ENCODE measurements at regions not wholly inside any gene's neighbourhood (a gene's known extent, or its start where the extent isn't known, plus 50 kb on each side); places are given as distances from the start of the nearest gene placed in this dataset.
A peak's percentile ranks its signal among the peaks of the same experiment; 100 is the strongest.

DNA sequence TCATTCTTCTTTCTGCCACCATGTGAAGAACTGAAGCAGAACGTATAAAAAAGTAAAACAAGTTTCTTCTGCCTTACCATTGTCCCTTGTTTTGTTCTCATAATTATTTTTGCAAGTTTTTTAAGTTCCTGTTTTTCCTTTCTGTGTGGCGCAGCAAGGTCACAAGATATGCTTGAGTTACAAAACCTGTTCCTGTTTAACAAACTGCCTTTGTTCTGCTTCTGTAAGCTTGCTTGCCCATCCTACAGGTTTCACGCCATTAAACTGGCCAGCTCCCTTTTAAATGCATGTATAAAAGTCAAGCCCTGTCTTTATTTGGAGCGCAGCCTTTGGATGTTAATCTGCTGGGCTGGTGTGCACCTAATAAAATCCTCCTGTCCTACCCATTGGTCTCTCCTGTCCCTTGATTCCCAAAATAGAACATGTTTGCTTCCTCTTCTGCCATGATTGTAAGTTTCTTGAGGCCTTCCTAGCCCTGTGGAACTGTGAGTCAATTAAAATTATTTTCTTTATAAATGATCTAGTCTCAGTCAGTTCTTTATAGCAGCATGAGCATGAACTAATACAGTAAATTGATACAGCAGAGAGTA lies 1115.4 kb downstream of the SLITRK1 start:
- no peak for FAIRE-seq

DNA sequence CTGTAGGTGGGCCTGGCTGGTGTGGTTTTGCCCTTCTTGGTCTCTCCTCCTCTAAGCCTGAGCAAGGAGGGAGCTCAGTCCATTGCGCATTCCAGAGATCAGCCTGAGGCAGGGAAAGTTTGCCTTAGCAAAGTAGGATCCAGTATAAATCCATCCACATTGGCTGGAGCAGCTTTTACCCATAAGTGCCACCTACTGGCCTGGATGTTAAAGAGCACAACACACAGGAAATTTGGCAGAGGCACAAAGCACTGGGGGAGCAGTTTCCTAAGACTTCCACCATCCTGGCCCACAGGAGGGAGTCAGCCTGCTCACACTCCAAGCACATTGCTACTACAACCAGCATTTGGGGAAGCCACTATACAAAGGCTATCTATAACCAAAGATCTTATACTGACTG lies 1124.2 kb downstream of the SLITRK1 start:
- no peak for FAIRE-seq

- no peak for FAIRE-seq
Observed at GRCh38 chr13:82751206-82751605, 1131.1 kb downstream of the SLITRK1 start.

DNA sequence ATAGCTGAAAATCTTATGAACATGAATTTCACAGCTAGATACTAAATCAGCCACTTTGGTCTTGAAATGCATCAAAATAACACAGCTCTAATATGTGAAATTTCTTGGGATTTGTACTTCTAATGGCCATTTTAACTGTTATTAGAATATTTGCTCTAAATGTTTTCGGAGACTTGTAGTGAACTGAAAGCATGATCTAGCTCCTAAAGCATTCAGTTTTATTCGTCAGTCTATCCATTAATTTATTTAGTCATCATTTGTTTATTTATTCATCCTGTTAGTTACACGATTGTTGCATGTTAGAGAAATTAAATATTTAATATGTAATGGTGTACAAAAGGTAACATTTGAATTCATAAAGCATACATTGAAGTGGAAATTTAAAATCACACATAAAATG lies 1132.7 kb downstream of the SLITRK1 start:
- no peak for FAIRE-seq

- FAIRE-seq: peak; percentile 67
Observed at GRCh38 chr13:82747958-82748357, 1134.3 kb downstream of the SLITRK1 start.

DNA sequence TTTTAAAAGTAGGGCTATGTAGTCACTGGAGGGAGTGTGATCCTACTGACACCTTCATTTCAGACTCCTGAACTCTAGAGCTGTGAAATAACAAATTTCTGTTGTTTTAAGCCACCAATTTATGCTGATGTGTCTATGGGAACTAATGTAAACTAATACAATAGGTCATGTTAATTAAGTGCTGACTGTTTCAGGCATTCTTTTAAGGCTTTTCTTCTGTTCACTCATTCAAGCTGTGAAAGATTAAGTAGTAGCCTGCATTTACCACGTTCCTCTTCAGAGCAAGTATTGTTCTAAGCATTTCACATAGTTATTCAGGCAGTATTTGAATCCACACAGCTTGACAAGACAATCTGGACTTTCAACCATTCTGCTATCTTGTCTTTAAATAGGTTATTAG lies 1135.0 kb downstream of the SLITRK1 start:
- no peak for FAIRE-seq

- FAIRE-seq: no peak
Observed at GRCh38 chr13:82740442-82740841, 1141.8 kb downstream of the SLITRK1 start.

- no peak for FAIRE-seq
Observed at GRCh38 chr13:82739881-82740280, 1142.4 kb downstream of the SLITRK1 start.

DNA sequence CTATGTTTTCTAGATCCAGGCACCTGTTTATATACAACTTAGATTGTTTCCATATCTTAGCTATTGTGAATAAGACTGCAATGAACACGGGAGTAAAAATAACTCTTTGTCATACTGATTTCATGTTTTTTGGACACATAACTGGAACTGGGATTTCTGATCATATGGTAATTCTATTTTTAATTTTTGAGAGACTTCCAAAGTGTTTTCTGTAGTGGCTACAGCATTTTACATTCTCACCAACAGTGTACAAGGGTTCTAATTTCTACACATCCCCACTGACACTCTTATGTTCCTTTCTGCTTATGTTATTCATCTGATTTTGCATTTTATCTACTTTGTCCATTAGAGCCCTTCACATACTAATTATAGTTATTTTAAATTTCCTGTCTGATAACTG lies 1152.9 kb downstream of the SLITRK1 start:
- FAIRE-seq: no peak

- FAIRE-seq: no peak
Observed at GRCh38 chr13:82720986-82721385, 1161.3 kb downstream of the SLITRK1 start.

GRCh38 chr13:82719987-82720386 lies 1162.3 kb downstream of the SLITRK1 start:
- no peak for FAIRE-seq

- no peak for FAIRE-seq
Observed at GRCh38 chr13:82717249-82717648, 1165.0 kb downstream of the SLITRK1 start.

- FAIRE-seq: no peak
Observed at GRCh38 chr13:82713687-82714405, 1168.4 kb downstream of the SLITRK1 start.

- FAIRE-seq: no peak
Observed at GRCh38 chr13:82702513-82702912, 1179.8 kb downstream of the SLITRK1 start.

DNA sequence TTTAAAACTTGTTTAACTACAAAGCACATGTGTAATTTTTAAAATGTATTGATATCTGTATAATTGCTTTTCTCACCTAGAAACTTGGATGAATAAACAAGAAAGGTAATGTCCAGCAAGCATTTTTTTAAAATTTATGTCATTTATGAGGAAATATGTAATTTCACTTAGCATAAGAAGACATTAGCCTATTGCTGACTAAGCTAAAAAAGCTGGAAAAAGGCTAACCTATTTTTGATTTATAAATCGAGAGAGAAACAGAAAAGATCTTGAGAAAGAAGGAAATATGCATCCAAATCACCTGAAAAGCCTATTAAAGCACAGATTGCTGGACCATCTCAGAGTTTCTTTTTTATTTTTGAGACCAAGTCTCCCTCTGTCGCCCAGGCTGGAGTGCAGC lies 1181.3 kb downstream of the SLITRK1 start:
- no peak for FAIRE-seq

DNA sequence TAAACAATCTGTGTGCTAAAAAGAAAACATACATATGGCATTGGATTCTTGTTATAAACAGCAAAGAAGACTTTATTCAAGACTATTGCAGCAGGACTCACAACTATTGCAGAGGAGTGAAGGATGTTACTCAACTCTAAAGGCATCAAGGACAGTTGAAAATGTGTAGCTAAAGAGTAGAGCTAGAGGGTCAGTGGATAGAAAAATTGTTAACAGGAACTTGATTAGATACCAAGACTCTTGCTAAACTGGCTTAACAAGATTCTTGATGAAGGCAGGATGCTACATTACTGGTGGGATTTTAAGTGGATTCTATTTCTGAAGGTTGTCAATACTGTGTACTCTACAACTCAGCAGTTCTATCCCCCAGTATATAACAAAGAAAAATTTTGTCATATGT lies 1183.3 kb downstream of the SLITRK1 start:
- FAIRE-seq: no peak

- no peak for FAIRE-seq
Observed at GRCh38 chr13:82698383-82698782, 1183.9 kb downstream of the SLITRK1 start.

GRCh38 chr13:82693607-82694006 lies 1188.7 kb downstream of the SLITRK1 start:
- FAIRE-seq: no peak

GRCh38 chr13:82688400-82688994 lies 1193.8 kb downstream of the SLITRK1 start:
- no peak for FAIRE-seq

- no peak for FAIRE-seq
Observed at GRCh38 chr13:82687884-82688283, 1194.4 kb downstream of the SLITRK1 start.

DNA sequence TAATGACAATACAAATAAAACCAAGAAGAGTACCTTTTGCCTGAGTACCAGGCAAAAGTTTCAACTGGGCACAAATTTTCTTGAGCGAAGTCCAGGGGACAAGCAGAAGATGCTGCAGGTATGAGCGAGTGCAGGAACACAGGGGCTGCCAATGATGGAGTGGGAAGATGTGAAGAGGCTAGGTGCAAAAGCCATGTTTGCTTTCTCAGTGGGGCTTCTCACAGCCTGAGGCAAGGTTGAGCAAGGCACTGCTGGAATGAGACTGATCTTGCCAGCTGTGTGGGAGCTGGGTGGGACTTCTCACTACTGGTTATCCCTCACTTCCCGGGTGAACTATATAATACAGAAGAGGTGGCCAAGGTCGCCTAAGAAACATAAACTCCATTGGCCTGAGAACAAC lies 1200.7 kb downstream of the SLITRK1 start:
- FAIRE-seq: no peak

DNA sequence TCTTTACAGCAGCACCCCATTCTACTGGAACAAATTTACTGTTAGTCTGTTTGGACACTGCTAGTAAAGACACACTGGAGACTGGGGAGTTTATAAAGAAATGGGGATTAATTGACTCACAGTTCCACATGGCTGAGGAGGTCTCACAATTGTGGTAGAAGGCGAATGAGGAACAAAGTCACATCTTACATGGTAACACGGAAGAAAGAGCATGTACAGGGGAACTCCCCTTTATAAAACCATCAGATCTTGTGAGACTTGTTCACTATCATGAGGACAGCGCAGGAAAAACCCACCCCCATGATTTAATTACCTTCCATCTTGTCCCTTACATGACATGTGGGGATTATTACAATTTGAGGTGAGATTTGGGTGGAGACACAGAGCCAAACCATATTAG lies 1204.2 kb downstream of the SLITRK1 start:
- no peak for FAIRE-seq

- FAIRE-seq: no peak
Observed at GRCh38 chr13:82675024-82675423, 1207.2 kb downstream of the SLITRK1 start.

DNA sequence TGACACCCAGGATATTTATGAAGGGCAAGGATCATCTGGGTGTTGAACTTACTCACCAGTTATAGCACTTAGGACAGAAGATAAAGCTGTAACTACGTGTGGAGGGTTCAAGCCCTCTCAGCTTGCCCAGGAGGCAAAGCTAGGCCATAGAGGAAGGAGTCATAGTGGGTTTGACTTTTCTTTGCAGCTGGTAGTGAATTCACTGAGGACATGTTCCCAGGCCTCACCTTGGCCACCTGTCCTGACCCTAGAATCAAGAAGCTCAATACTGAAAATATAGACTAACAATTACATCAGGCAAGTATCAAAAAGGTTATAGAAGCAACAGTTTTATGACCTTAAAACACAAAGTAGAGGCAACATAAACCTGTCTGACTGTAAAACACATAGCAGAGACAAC lies 1207.7 kb downstream of the SLITRK1 start:
- FAIRE-seq: no peak
